ENCODE measurements at regions not wholly inside any gene's neighbourhood (a gene's known extent, or its start where the extent isn't known, plus 50 kb on each side); places are given as distances from the start of the nearest gene placed in this dataset.

DNA sequence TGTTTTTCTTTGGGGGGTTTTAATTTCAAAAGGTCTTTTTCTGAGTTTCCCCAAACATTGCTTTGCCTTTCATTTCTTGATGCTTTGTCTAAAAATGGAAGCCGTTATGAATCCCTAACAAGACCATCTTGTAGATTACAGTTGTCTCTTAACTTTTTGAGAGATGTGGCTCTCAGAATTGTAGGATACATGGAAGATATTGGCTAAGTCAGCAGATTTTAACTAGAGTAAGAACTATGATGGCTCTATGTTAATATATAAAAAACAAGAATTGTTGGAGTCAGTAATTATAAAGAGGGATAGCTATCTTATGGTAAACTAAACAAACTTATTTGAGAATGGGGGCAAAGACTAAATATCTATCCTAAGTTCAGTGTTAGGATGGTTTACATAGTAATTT, 96.6 kb upstream of the HS3ST5 start:
- DNase-seq, result no peak
- TF ChIP-seq POLR2A (IDR thresholded peaks at IDR 0.05; ENCODE audit: low read length) (no peak), GATA1 (IDR thresholded peaks at IDR 0.05; ENCODE audit: low read depth, low read length) (no peak)

DNA sequence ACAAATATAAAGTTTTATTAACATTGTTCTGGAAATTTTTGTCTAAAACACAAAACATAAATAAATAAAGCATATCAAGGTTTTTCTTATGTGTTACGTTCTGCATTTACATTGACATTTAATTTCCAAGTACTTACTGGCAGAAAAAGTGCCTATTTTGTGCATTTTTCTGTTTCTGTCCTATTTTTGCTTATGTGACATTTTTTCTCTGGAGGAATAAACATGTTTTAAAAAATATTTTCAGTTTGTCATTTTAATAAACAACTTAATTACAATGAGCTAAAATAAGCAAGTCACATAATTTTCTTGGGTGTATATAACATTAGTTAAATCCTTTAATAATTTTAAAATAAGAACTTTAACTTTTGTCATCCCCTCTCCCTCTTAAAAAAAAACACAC, 94.4 kb upstream of the HS3ST5 start:
- no peak for DNase-seq
- TF ChIP-seq GATA1 (IDR thresholded peaks at IDR 0.05; ENCODE audit: low read depth, low read length) (no peak), POLR2A (IDR thresholded peaks at IDR 0.05; ENCODE audit: low read length) (no peak)

DNA sequence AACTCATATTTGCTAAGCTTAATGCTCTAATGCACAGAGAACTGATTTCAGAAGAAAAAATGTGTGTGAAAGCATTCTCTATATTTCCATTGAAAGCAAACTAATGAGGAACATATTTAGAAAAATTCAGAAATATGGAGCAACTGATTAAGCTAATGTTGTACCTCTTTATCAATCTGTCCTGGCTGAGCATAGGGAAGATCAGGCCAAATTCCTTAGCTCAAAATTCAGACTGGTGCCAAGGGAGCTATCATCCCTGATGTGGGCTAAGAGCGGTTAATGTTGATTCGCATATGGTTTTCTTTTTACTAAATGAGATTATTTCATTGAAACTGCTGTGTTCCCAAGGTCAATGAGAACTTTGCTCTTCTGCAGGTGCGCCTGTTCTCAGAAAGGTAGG, 93.9 kb upstream of the HS3ST5 start:
- no peak for DNase-seq
- TF ChIP-seq POLR2A (IDR thresholded peaks at IDR 0.05; ENCODE audit: low read length) (no peak), GATA1 (IDR thresholded peaks at IDR 0.05; ENCODE audit: low read depth, low read length) (no peak)

DNA sequence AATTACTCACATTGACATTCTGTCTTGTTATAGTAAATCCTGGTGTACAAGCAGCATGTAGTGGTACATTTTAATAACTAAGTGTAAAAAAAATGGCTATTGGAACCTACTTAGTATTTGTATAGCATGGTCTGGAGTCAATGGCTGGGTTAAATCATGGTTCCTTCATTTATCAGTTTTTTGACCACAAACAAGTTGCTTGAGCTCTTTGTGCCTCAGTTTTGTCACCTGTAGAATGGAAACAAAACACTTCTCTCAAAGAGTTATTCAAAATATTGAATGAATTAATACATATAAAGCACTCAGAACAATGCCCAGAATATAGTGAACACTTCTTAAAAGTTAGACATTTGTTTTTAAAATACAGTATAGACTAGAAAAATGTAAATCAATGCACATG, 93.2 kb upstream of the HS3ST5 start:
- TF ChIP-seq POLR2A (IDR thresholded peaks at IDR 0.05; ENCODE audit: low read length), result no peak
- TF ChIP-seq GATA1 (IDR thresholded peaks at IDR 0.05; ENCODE audit: low read depth, low read length), result no peak
- no peak for DNase-seq

DNA sequence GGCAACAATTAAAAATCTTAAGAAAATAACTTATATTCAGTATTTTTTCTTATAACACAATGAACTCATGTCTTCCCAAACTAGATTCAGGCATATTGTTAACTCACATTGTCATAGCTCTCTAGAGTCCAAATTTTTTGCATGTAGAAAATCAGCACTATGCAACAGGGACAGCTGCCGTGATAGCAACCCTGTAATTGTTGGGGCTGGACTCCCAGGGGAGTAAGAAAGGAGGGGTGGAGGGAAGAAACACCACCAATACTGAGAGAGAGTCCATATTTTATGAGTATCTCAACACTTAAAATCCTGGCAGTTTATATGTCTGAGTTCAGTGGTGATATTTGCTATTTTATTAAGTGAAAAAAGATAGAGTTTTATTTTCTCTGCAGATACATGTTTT, 89.6 kb upstream of the HS3ST5 start:
- TF ChIP-seq POLR2A (IDR thresholded peaks at IDR 0.05; ENCODE audit: low read length), result no peak
- TF ChIP-seq GATA1 (IDR thresholded peaks at IDR 0.05; ENCODE audit: low read depth, low read length), result no peak
- DNase-seq, result no peak

DNA sequence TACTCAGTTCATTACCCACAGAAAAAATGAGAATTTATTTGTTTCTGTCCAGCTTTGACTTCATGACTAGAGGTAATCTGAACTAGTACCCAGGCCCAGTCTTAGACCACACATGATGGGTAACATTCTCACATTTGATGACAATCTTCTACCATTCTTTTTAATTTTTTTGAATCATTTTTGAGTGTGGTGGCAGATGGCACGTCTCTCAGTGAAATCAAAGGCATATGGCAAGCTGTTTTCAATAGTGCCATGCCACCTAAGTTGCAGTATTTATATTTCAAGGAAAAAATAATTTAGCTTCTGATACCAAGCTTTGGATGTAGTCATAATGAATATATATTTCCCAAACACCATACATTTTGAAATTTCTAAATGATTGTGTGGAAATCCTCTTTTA, 88.8 kb upstream of the HS3ST5 start:
- TF ChIP-seq GATA1 (IDR thresholded peaks at IDR 0.05; ENCODE audit: low read depth, low read length) (no peak), POLR2A (IDR thresholded peaks at IDR 0.05; ENCODE audit: low read length) (no peak)
- DNase-seq, result no peak

DNA sequence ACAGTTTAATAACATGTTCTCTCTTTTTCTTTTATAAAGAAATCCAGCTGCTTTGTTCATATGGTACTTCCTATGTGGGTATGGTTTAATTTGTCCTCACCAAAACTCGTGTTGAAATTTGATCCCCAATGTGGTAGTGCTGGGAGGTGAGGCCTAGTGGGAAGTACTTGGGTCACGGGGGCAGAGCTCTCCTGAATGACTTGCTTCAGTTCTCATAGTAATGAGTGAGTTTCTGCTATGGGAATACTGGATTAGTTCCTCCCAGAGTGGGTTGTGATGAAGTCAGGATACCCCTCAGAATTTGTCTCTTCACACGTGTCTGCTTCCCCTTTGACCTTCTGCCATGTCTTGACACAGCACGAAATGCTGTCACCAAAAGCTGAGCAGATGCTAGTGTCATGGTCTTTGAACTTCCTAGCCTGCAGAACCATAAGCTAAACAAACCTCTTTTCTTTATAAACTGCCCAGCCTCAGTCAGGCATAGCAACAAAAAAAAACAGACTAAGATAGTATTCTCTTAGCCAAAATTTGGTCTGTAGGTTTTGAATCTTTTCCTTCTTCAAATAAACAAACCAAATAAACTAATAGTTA, 87.8 kb upstream of the HS3ST5 start:
- no peak for DNase-seq
- TF ChIP-seq GATA1 (IDR thresholded peaks at IDR 0.05; ENCODE audit: low read depth, low read length) (no peak), POLR2A (IDR thresholded peaks at IDR 0.05; ENCODE audit: low read length) (no peak)

DNA sequence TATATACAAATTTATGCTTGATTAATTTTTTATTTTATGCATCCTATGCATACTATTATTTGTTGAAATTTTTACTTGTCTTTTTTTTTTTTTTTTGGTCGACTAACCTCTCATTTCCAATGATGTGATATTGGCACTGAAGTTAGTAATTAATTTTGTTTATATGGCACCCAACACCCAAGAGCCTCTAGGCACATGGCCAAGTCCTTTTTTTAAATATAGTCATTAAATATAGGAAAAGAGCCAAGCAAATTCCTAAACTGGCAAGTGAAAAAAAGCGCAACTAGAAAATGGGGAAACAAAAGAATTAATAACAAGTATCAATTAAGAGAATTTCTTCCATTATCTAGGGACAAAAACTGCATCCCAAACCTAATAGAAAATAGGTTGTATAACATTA, 85.5 kb upstream of the HS3ST5 start:
- TF ChIP-seq GATA1 (IDR thresholded peaks at IDR 0.05; ENCODE audit: low read depth, low read length) (no peak), POLR2A (IDR thresholded peaks at IDR 0.05; ENCODE audit: low read length) (no peak)
- no peak for DNase-seq

DNA sequence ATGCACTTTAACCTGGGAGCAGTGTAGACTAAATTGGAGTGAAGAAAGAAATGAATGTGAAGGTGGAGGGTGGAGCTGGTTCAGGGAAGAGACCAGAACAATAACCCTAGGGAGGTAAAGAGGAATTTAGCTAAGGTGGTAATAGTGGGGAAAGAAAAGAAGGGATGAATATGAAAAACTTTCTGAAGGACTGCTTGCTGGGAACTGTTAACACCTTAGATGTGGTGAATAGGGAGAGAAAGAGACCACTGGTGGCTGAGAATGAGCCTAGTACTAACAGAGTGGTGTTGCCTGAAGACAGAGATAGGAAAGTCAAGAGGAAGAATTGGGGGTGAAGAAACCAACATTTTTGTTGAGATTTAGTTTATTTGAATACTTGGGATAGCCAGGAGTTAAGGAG, 78.4 kb upstream of the HS3ST5 start:
- TF ChIP-seq POLR2A (IDR thresholded peaks at IDR 0.05; ENCODE audit: low read length), result no peak
- TF ChIP-seq GATA1 (IDR thresholded peaks at IDR 0.05; ENCODE audit: low read depth, low read length), result no peak
- DNase-seq, result no peak

DNA sequence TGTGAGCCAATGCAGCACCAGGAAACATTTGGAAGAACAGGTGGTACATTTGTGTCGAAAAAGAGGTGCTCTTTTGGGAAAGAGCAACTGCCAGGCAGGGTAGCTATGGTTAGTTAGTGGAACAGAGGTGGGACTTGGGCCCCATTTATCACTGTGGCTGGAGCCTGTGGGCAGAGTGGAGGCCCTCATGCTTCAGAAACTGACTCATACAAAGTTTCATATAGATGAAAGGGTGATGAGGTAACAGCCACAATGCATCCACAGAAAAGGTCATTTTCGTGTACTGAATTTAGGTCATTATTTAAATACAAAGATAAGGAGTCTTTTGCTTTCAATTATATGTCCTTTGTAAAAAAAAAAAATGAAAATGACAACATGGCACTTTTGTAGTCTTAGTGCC, 76.4 kb upstream of the HS3ST5 start:
- TF ChIP-seq POLR2A (IDR thresholded peaks at IDR 0.05; ENCODE audit: low read length), result no peak
- TF ChIP-seq GATA1 (IDR thresholded peaks at IDR 0.05; ENCODE audit: low read depth, low read length), result no peak
- DNase-seq, result no peak

DNA sequence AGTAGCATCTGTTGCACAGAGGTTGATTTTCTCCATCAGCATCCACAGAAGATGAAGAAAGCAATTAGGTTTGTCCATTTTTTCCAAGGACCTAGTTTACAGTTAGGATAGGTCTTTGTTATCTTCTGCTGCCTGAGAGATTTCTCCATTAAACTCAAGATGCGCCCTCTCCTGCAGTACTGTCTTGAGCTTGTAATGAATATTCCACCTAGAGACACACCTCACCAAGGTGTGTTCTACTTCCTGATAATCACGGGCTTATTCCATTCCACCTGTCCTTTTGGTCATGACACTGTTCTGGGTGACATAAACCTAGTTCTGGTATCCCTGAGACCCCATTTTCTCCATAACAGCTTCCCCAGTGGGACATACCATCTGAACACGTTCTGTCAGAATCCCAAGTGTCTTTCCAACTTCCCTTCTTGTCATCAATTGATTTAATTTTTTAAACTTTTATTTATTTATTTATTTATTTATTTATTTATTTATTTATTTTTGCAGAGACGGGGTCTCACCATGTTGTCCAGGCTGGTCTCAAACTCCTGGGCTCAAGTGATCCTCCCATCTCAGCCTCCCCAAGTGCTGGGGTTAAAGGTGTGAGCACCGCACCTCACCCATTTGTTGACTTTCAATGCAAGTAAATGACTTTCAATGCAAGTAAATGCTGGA, 75.6 kb upstream of the HS3ST5 start:
- TF ChIP-seq POLR2A (IDR thresholded peaks at IDR 0.05; ENCODE audit: low read length) (no peak), GATA1 (IDR thresholded peaks at IDR 0.05; ENCODE audit: low read depth, low read length) (no peak)
- DNase-seq, result no peak

DNA sequence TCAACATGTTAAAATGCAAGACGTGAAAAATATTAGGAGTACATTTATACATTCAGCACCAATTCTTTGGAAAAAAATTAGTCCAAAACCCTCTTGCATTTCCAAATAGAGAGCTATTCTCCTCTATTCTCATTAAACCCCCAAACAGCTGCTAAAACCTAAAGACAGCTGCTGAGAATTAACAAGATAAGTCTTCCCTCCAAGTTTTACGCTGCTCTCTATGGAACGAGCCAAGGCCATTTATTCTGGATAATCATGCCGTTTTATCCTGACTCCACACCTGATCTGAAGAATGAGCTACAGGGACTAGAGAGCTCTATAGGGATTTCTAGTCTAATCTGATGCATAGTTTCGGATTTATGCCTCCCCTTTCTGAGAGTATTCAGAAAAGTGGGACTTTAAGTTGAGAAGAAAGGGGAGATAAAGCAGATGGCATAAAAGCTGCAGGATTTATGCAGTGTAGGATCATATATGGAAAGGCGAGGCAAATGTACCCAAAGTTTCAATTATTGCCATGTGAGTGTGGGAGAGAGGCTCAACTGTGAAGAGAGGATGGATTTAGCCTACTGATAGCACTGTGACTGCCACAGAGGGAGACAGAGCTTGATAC, 64.7 kb upstream of the HS3ST5 start:
- TF ChIP-seq POLR2A (IDR thresholded peaks at IDR 0.05; ENCODE audit: low read length), result no peak
- TF ChIP-seq GATA1 (IDR thresholded peaks at IDR 0.05; ENCODE audit: low read depth, low read length), result no peak
- no peak for DNase-seq

DNA sequence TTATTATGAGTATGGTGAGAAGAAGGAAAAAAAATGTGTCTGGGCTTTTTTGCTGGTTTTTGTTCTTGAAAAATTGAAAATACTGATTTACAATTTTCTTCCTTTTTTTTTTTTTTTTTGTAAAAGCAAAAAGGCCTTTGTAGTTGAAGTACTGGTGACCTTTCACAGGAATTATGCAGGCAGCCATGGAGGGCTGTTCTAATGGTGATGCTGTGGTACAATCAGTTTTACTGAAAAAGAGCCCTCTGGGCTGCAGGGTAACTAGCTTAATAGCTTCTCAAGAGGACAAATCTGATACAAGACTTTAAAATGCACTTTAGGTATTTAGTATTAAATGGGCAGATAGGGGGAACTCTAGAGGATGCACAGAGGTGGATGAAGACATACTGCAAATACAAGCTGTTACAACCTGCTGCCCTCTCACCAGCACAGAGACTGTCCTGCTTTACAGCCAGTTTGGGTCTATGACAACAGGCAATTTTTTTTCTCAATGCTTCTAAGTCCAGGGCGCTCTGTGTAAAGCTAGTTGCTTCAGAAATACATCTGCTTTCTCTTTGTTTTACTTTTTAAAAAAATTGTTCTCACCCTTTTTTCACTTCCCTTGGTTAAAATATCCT, 61.6 kb upstream of the HS3ST5 start:
- no peak for TF ChIP-seq GATA1 (IDR thresholded peaks at IDR 0.05; ENCODE audit: low read depth, low read length)
- TF ChIP-seq POLR2A (IDR thresholded peaks at IDR 0.05; ENCODE audit: low read length), result no peak
- no peak for DNase-seq

DNA sequence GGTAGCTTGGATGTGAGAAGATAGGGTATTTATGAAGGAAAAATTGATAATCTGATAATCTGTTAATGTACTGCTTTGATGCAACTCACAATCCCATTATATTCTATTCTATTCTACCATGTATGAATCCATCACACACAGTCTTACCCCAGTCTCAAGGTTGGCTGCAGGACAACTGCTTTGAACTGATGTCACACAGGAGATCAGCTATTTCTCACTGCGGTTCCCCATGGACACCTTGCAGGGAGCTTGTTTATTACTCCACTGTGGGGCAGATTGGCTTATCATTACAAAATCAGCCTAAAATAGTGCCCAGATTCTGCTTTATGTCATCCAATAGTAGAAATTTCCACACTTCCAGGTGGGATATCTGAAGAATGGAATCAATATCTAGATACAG, 61.0 kb upstream of the HS3ST5 start:
- TF ChIP-seq POLR2A (IDR thresholded peaks at IDR 0.05; ENCODE audit: low read length) (no peak), GATA1 (IDR thresholded peaks at IDR 0.05; ENCODE audit: low read depth, low read length) (no peak)
- no peak for DNase-seq

DNA sequence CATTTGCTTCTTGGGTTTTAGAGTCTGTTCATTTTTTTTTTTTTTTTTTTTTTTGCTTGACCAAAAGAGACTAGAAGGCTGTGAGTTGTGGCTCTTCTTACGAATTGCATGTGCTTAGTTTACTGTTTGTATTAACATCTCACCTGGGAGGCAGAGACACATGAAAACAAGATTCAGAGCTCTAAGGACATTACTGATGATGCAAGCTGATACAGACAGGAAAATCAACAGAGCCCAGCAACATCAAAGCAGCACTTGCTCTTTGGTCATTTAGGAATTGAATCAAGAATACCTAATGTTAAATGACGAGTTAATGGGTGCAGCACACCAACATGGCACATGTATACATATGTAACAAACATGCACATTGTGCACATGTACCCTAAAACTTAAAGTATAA, 55.7 kb upstream of the HS3ST5 start:
- DNase-seq, result no peak
- no peak for TF ChIP-seq GATA1 (IDR thresholded peaks at IDR 0.05; ENCODE audit: low read depth, low read length)
- TF ChIP-seq POLR2A (IDR thresholded peaks at IDR 0.05; ENCODE audit: low read length), result no peak
